ENCODE measurements at regions not wholly inside any gene's neighbourhood (a gene's known extent, or its start where the extent isn't known, plus 50 kb on each side); places are given as distances from the start of the nearest gene placed in this dataset.

- ATAC-seq (ENCODE audit: poor library complexity) (no peak), DNase-seq (peak in 2 of 14 experiments; percentile 3 to 7)
- Mint-ChIP-seq H3K9me3 (peaks cover 2% of the 10 kb centered on the region), H3K27ac (no peak overlapping the region), H3K4me1 (ENCODE audit: low read depth) (no peaks in the 10 kb centered on the region), H3K4me3 (no peak overlapping the region), H3K27me3 (no peaks in the 10 kb centered on the region), H3K36me3 (ENCODE audit: low read depth) (no peaks in the 10 kb centered on the region)
- POLR2A ChIA-PET, result no interaction called here
- no peaks in the 10 kb centered on the region for H3K9me3 ChIP-seq (ENCODE audit: control insufficient read depth in 1 of 2, insufficient read depth in 1 of 2, low read length in 2 of 2)
- intact Hi-C loops (cut with DNase I, micrococcal nuclease), result no loop called here
- TF ChIP-seq CTCF (IDR thresholded peaks at IDR 0.05), result no peak
- H3K4me3 ChIP-seq (ENCODE audit: low read length), result no peak overlapping the region
- CTCF ChIA-PET, result no interaction called here
- H3K27ac ChIP-seq (ENCODE audit: low read depth in 1 of 2, low read length in 2 of 2), result no peak overlapping the region
- no peaks in the 10 kb centered on the region for H3K4me1 ChIP-seq (ENCODE audit: insufficient read depth, low read length)
- no peaks in the 10 kb centered on the region for H3K36me3 ChIP-seq (ENCODE audit: insufficient read depth, low read length)
- H3K27me3 ChIP-seq (ENCODE audit: control insufficient read depth in 1 of 2, insufficient read depth in 2 of 2, low read length in 2 of 2), result no peaks in the 10 kb centered on the region
These were observed 399.9 kb downstream of the NDFIP2 start for GRCh38 chr13:79880818-79881217.

GRCh38 chr13:79874396-79875360 is 393.7 kb downstream of the NDFIP2 start:
- DNase-seq (no peak), ATAC-seq (ENCODE audit: poor library complexity) (no peak)
- Mint-ChIP-seq H3K4me1 (ENCODE audit: low read depth) (no peaks in the 10 kb centered on the region), H3K9me3 (peaks cover 2% of the 10 kb centered on the region), H3K36me3 (ENCODE audit: low read depth) (no peaks in the 10 kb centered on the region), H3K4me3 (no peak overlapping the region), H3K27ac (no peak overlapping the region), H3K27me3 (no peaks in the 10 kb centered on the region)
- CTCF ChIA-PET, result no interaction called here
- TF ChIP-seq CTCF (IDR thresholded peaks at IDR 0.05), result no peak
- H3K27ac ChIP-seq (ENCODE audit: low read depth in 1 of 2, low read length in 2 of 2), result no peak overlapping the region
- POLR2A ChIA-PET, result no interaction called here
- no peaks in the 10 kb centered on the region for H3K27me3 ChIP-seq (ENCODE audit: control insufficient read depth in 1 of 2, insufficient read depth in 2 of 2, low read length in 2 of 2)
- intact Hi-C loops (cut with DNase I, micrococcal nuclease), result no loop called here
- H3K4me3 ChIP-seq (ENCODE audit: low read length), result no peak overlapping the region
- H3K9me3 ChIP-seq (ENCODE audit: control insufficient read depth in 1 of 2, insufficient read depth in 1 of 2, low read length in 2 of 2), result no peaks in the 10 kb centered on the region
- H3K4me1 ChIP-seq (ENCODE audit: insufficient read depth, low read length), result no peaks in the 10 kb centered on the region
- H3K36me3 ChIP-seq (ENCODE audit: insufficient read depth, low read length), result no peaks in the 10 kb centered on the region

GRCh38 chr13:79871594-79871993 is 390.6 kb downstream of the NDFIP2 start:
- POLR2A ChIA-PET, result no interaction called here
- H3K4me1 ChIP-seq (ENCODE audit: insufficient read depth, low read length), result no peaks in the 10 kb centered on the region
- H3K9me3 Mint-ChIP-seq, result peaks cover 1% of the 10 kb centered on the region
- no peaks in the 10 kb centered on the region for H3K36me3 Mint-ChIP-seq (ENCODE audit: low read depth)
- no peak overlapping the region for H3K27ac ChIP-seq (ENCODE audit: low read depth in 1 of 2, low read length in 2 of 2)
- H3K36me3 ChIP-seq (ENCODE audit: insufficient read depth, low read length), result no peaks in the 10 kb centered on the region
- CTCF ChIA-PET, result no interaction called here
- no peak overlapping the region for H3K27ac Mint-ChIP-seq
- no peak for TF ChIP-seq CTCF (IDR thresholded peaks at IDR 0.05)
- H3K4me3 ChIP-seq (ENCODE audit: low read length), result no peak overlapping the region
- intact Hi-C loops (cut with DNase I, micrococcal nuclease), result no loop called here
- ATAC-seq (ENCODE audit: poor library complexity) (no peak), DNase-seq (no peak)
- no peaks in the 10 kb centered on the region for H3K4me1 Mint-ChIP-seq (ENCODE audit: low read depth)
- no peak overlapping the region for H3K4me3 Mint-ChIP-seq
- H3K27me3 ChIP-seq (ENCODE audit: control insufficient read depth in 1 of 2, insufficient read depth in 2 of 2, low read length in 2 of 2), result no peaks in the 10 kb centered on the region
- H3K27me3 Mint-ChIP-seq, result no peaks in the 10 kb centered on the region
- no peaks in the 10 kb centered on the region for H3K9me3 ChIP-seq (ENCODE audit: control insufficient read depth in 1 of 2, insufficient read depth in 1 of 2, low read length in 2 of 2)

Measured in CD4-positive, alpha-beta T cell (primary cell).